ENCODE measurements at regions not wholly inside any gene's neighbourhood (a gene's known extent, or its start where the extent isn't known, plus 50 kb on each side); places are given as distances from the start of the nearest gene placed in this dataset.
"Not testable (repeated sequence)": the region's sequence is repeated elsewhere in the genome, so short reads cannot be mapped to it uniquely, and the experiment has no call there.

- no peak for DNase-seq (ENCODE audit: low read depth)
- no peak overlapping the region for H3K4me3 ChIP-seq (ENCODE audit: low read depth, low read length)
- no peak for TF ChIP-seq CTCF (IDR thresholded peaks at IDR 0.05; ENCODE audit: low read depth, low read length)
- no peak for TF ChIP-seq POLR2A (IDR thresholded peaks at IDR 0.05; ENCODE audit: extremely low read depth, insufficient read length)
- no peak for TF ChIP-seq MYC (IDR thresholded peaks at IDR 0.05; ENCODE audit: low read depth, low read length)
These were observed 307.0 kb upstream of the NOX3 start for GRCh38 chr6:155762649-155763048.

- DNase-seq (ENCODE audit: low read depth): no peak
- TF ChIP-seq, protein P1, sequence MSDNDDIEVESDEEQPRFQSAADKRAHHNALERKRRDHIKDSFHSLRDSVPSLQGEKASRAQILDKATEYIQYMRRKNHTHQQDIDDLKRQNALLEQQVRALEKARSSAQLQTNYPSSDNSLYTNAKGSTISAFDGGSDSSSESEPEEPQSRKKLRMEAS (IDR thresholded peaks at IDR 0.05; ENCODE audit: low read depth, low read length): no peak
- TF ChIP-seq MYC (IDR thresholded peaks at IDR 0.05; ENCODE audit: low read depth, low read length) (no peak), POLR2A (IDR thresholded peaks at IDR 0.05; ENCODE audit: extremely low read depth, insufficient read length) (no peak), CTCF (IDR thresholded peaks at IDR 0.05; ENCODE audit: low read depth, low read length) (no peak)
- H3K4me3 ChIP-seq (ENCODE audit: low read depth, low read length): no peak overlapping the region
These were observed 299.8 kb upstream of the NOX3 start for GRCh38 chr6:155755452-155755851.

- not testable (repeated sequence) for H3K4me3 ChIP-seq (ENCODE audit: low read depth, low read length); DNase-seq (ENCODE audit: low read depth)
These were observed 293.1 kb upstream of the NOX3 start for GRCh38 chr6:155748778-155749177.

DNA sequence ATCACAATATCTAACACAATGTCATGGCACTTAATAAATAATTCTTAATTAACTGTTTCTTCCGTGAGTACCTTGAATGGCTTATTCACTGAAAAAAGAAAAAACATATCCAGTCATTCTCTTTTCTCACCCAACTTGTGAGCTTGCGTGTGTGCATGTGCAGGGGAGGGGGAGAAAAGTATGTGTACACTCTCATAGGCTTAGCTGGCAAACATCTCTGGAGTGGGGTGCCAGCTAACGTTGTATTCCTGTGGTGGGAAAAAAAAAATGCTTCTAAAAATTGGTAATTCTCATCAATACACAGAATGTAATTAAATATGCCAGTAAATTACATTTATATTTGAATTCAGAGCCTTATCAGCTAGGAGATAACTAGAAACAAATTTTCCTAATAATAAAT lies 291.9 kb upstream of the NOX3 start:
- H3K4me3 ChIP-seq (ENCODE audit: low read depth, low read length): no peak overlapping the region
- TF ChIP-seq CTCF (IDR thresholded peaks at IDR 0.05; ENCODE audit: low read depth, low read length) (no peak), POLR2A (IDR thresholded peaks at IDR 0.05; ENCODE audit: extremely low read depth, insufficient read length) (no peak), MYC (IDR thresholded peaks at IDR 0.05; ENCODE audit: low read depth, low read length) (no peak)
- TF ChIP-seq, protein P1 (IDR thresholded peaks at IDR 0.05; ENCODE audit: low read depth, low read length): no peak

GRCh38 chr6:155740781-155741399 lies 285.3 kb upstream of the NOX3 start:
- TF ChIP-seq CTCF (IDR thresholded peaks at IDR 0.05; ENCODE audit: low read depth, low read length) (no peak), MYC (IDR thresholded peaks at IDR 0.05; ENCODE audit: low read depth, low read length) (no peak), POLR2A (IDR thresholded peaks at IDR 0.05; ENCODE audit: extremely low read depth, insufficient read length) (no peak)
- TF ChIP-seq, protein P1 (IDR thresholded peaks at IDR 0.05; ENCODE audit: low read depth, low read length): no peak

More for the DNA sequence above, 291.9 kb upstream of the NOX3 start:
- no peak for DNase-seq (ENCODE audit: low read depth)

DNA sequence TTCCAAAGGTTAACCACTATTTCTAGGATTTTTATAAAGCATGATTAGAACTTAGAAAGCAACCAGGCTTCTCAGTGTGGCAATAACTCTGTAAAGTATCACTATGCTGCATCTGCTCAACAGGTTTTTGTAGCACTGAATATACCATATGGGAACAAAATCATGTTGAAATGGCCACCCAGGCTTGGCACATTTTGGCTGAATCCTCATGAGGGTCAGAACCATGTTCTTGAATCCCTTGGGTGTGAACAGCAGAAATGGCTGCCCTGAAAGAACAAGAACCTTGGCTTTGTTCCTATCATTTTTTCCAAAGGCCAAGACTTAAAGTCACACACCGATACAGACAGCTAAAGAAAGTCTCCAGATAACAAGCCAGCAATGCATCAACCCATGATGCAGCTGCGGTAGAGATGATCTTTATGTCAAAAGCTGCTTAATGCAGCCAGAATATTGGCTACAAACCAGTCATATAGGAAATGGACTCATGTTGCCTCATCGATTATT lies 283.0 kb upstream of the NOX3 start:
- DNase-seq (ENCODE audit: low read depth): no peak
- no peak for TF ChIP-seq CTCF (IDR thresholded peaks at IDR 0.05; ENCODE audit: low read depth, low read length)
- no peak for TF ChIP-seq POLR2A (IDR thresholded peaks at IDR 0.05; ENCODE audit: extremely low read depth, insufficient read length)
- TF ChIP-seq, protein P1 (IDR thresholded peaks at IDR 0.05; ENCODE audit: low read depth, low read length): no peak
- no peak for TF ChIP-seq MYC (IDR thresholded peaks at IDR 0.05; ENCODE audit: low read depth, low read length)
- H3K4me3 ChIP-seq (ENCODE audit: low read depth, low read length): no peak overlapping the region

More at GRCh38 chr6:155740781-155741399, 285.3 kb upstream of the NOX3 start:
- DNase-seq (ENCODE audit: low read depth): no peak
- no peak overlapping the region for H3K4me3 ChIP-seq (ENCODE audit: low read depth, low read length)
